Loucy (cell line): ENCODE measurements at regions not wholly inside any gene's neighbourhood (a gene's known extent, or its start where the extent isn't known, plus 50 kb on each side); places are given as distances from the start of the nearest gene placed in this dataset.

Experiments used
- H2AFZ ChIP-seq: fragments of 200-600 bp; sonication (generic); 2 replicates; pipeline ENCODE4 v1.6.0; 2016; ENCODE audit warnings: antibody characterized with exemption, mild to moderate bottlenecking, low read length, moderate library complexity
- H3F3A ChIP-seq: fragments of 200-600 bp; 2 replicates; pipeline ENCODE4 v1.6.0; 2016; ENCODE audit warnings: antibody characterized with exemption, low read depth, mild to moderate bottlenecking
- H3K27me3 ChIP-seq: fragments of 200-600 bp; sonication (generic); 2 replicates; pipeline ENCODE4 v1.6.1; 2014; ENCODE audit warnings: low read length, mild to moderate bottlenecking; ENCODE audit not compliant: insufficient read depth, poor library complexity, severe bottlenecking
- H3K36me3 ChIP-seq: fragments of 200-600 bp; sonication (generic); 2 replicates; pipeline ENCODE4 v1.6.1; 2016; ENCODE audit warnings: low read length; ENCODE audit not compliant: insufficient read depth
- H3K4me1 ChIP-seq: fragments of 200-600 bp; sonication (generic); 2 replicates; pipeline ENCODE4 v1.5.1; 2014; ENCODE audit warnings: low read length, mild to moderate bottlenecking; ENCODE audit not compliant: insufficient read depth, poor library complexity, severe bottlenecking
- H3K4me2 ChIP-seq: fragments of 200-600 bp; sonication (generic); 2 replicates; pipeline ENCODE4 v1.6.0; 2014; ENCODE audit warnings: antibody characterized with exemption, low read length, low read depth, mild to moderate bottlenecking; ENCODE audit not compliant: poor library complexity, severe bottlenecking
- H3K4me3 ChIP-seq: fragments of 200-600 bp; sonication (generic); 2 replicates; pipeline ENCODE4 v1.5.1; 2014; ENCODE audit warnings: low read length, mild to moderate bottlenecking, mixed read lengths; ENCODE audit not compliant: poor library complexity, severe bottlenecking
- H3K79me2 ChIP-seq: fragments of 200-600 bp; sonication (generic); 2 replicates; pipeline ENCODE4 v1.6.1; 2014; ENCODE audit warnings: low read length; ENCODE audit not compliant: insufficient read depth
- H3K9ac ChIP-seq: fragments of 200-600 bp; sonication (generic); 2 replicates; pipeline ENCODE4 v1.6.0; 2014; ENCODE audit warnings: mild to moderate bottlenecking, low read depth, low read length, moderate library complexity; ENCODE audit not compliant: poor library complexity, severe bottlenecking
- H3K9me2 ChIP-seq: fragments of 200-600 bp; sonication (generic); replicated peaks from 2 replicates; pipeline ENCODE4 v1.6.1; 2016; ENCODE audit warnings: low read depth, low read length, mixed read lengths
- H3K9me3 ChIP-seq: fragments of 200-600 bp; sonication (generic); 2 replicates; pipeline ENCODE4 v1.6.1; 2014; ENCODE audit warnings: mild to moderate bottlenecking, antibody characterized with exemption, low read length, low read depth; ENCODE audit not compliant: insufficient read depth
- H4K20me1 ChIP-seq: fragments of 200-600 bp; sonication (generic); 2 replicates; pipeline ENCODE4 v1.6.0; 2014; ENCODE audit warnings: antibody characterized with exemption, low read length, mild to moderate bottlenecking; ENCODE audit not compliant: insufficient read depth, poor library complexity, severe bottlenecking
- CTCF ChIP-seq: fragments of 200-600 bp; sonication (generic); conservative IDR thresholded peaks from 2 replicates; pipeline ENCODE4 v1.5.1; 2014; ENCODE audit warnings: mild to moderate bottlenecking, antibody characterized with exemption, low read length
- EZH2phosphoT487 ChIP-seq: fragments of 200-600 bp; IDR thresholded peaks from 2 replicates; pipeline ENCODE4 v1.6.1; 2018; ENCODE audit warnings: antibody characterized with exemption, mild to moderate bottlenecking, moderate library complexity, borderline replicate concordance

- H3K4me2 ChIP-seq: no peak overlapping the region
Observed at GRCh38 chr6:19127081-19127480, 710.1 kb upstream of the ID4 start.

GRCh38 chr6:19128701-19129100 lies 708.5 kb upstream of the ID4 start:
- no peaks in the 10 kb centered on the region for H3K79me2 ChIP-seq
- H4K20me1 ChIP-seq: no peaks in the 10 kb centered on the region
- H3K4me3 ChIP-seq: no peak overlapping the region
- TF ChIP-seq CTCF (no peak), EZH2phosphoT487 (no peak)
- no peaks in the 10 kb centered on the region for H3F3A ChIP-seq
- H3K9me2 ChIP-seq: no peaks in the 10 kb centered on the region
- H3K4me1 ChIP-seq: no peaks in the 10 kb centered on the region
- H2AFZ ChIP-seq: no peak overlapping the region
- H3K36me3 ChIP-seq: no peaks in the 10 kb centered on the region
- no peak overlapping the region for H3K4me2 ChIP-seq
- H3K27me3 ChIP-seq: no peaks in the 10 kb centered on the region
- no peak overlapping the region for H3K9ac ChIP-seq
- no peaks in the 10 kb centered on the region for H3K9me3 ChIP-seq

More at GRCh38 chr6:19127081-19127480, 710.1 kb upstream of the ID4 start:
- H2AFZ ChIP-seq: no peak overlapping the region
- no peaks in the 10 kb centered on the region for H3K9me2 ChIP-seq
- no peaks in the 10 kb centered on the region for H3K9me3 ChIP-seq
- no peak overlapping the region for H3K9ac ChIP-seq
- no peaks in the 10 kb centered on the region for H3K4me1 ChIP-seq
- H3K27me3 ChIP-seq: no peaks in the 10 kb centered on the region
- no peaks in the 10 kb centered on the region for H4K20me1 ChIP-seq
- no peaks in the 10 kb centered on the region for H3K36me3 ChIP-seq
- H3K79me2 ChIP-seq: no peaks in the 10 kb centered on the region
- no peak for TF ChIP-seq CTCF
- TF ChIP-seq EZH2phosphoT487: no peak
- H3K4me3 ChIP-seq: no peak overlapping the region
- no peaks in the 10 kb centered on the region for H3F3A ChIP-seq

GRCh38 chr6:19135706-19136105 lies 701.5 kb upstream of the ID4 start:
- Histone ChIP-seq H2AFZ (no peak overlapping the region), H3K4me1 (no peaks in the 10 kb centered on the region), H3K9me3 (no peaks in the 10 kb centered on the region), H3K36me3 (no peaks in the 10 kb centered on the region), H3K9me2 (no peaks in the 10 kb centered on the region), H3K4me2 (no peak overlapping the region), H3K79me2 (no peaks in the 10 kb centered on the region), H3F3A (no peaks in the 10 kb centered on the region), H3K4me3 (no peak overlapping the region), H3K27me3 (no peaks in the 10 kb centered on the region), H3K9ac (no peak overlapping the region), H4K20me1 (no peaks in the 10 kb centered on the region)
- no peak for TF ChIP-seq EZH2phosphoT487
- TF ChIP-seq CTCF: no peak
